CD4-positive, alpha-beta T cell treated with Interleukin-15 for 4 hours (primary cell): ENCODE measurements at regions not wholly inside any gene's neighbourhood (a gene's known extent, or its start where the extent isn't known, plus 50 kb on each side); places are given as distances from the start of the nearest gene placed in this dataset.
"Not testable (repeated sequence)": the region's sequence is repeated elsewhere in the genome, so short reads cannot be mapped to it uniquely, and the experiment has no call there.

Experiments used
- DNase-seq: peaks from one replicate; pipeline ENCODE4 v3.0.0-alpha.2; 2020; ENCODE audit warnings: low spot score

- no peak for DNase-seq
Measured at GRCh38 chr11:97557399-97557798, 1167.6 kb downstream of the JRKL start.

GRCh38 chr11:97567801-97568200 is 1178.0 kb downstream of the JRKL start:
- no peak for DNase-seq

- DNase-seq: no peak
Measured at GRCh38 chr11:97570636-97571035, 1180.8 kb downstream of the JRKL start.

DNA sequence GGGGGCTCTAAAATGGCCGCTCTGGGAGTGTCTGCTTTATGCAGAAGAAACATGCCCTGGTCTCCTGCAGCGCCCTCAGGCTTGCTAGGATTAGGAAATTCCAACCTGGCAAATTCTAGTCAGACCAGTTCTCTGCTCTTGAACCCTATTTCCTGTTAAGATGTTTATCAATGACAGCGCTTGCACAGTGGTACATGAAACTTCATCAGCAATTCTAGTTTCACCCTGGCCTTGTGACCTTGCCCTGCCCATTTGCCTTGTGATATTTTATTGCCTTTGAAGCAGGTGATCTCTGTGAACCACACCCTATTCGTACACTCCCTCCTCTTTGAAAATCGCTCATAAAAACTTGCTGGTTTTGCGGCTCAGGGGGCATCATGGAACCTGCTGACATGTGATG is 1184.0 kb downstream of the JRKL start:
- not testable (repeated sequence) for DNase-seq

GRCh38 chr11:97574976-97575665 is 1185.3 kb downstream of the JRKL start:
- no peak for DNase-seq

DNA sequence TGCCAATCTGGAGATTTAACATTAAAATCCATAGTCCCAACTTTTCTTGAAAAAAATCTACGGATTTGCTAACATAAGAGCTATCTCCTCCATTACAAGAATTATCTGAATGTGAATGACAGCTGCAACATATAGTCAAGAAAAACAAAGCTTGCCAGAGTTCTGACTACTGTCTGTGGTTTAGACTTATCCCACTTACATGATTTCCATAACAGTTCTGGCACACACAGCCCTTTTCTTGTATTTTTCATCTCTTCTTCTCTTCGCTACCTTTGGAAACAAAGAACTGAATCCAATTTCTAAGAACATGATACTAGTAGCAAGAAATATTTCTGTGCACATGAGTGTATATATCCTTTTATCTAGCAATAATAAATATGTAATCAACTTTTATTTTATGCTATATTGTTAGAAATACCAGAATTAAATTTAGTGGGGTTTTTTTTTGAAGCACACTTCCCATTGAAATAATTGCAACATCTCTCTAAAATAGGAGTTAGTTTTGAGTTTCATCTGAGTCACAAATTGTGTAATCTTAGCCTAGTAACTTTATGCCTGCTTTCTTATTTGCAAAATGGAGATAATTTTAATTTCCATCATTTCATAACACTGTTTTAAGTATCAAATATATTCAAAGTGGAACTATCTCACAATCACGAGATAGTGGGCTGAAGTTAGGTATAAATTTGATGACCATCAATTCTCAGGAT is 1217.6 kb downstream of the JRKL start:
- DNase-seq: no peak

- DNase-seq: no peak
Measured at GRCh38 chr11:97610000-97610399, 1220.2 kb downstream of the JRKL start.

GRCh38 chr11:97610854-97611253 is 1221.0 kb downstream of the JRKL start:
- DNase-seq: no peak

GRCh38 chr11:97611345-97611744 is 1221.5 kb downstream of the JRKL start:
- DNase-seq: no peak

GRCh38 chr11:97614606-97615005 is 1224.8 kb downstream of the JRKL start:
- DNase-seq: no peak

DNA sequence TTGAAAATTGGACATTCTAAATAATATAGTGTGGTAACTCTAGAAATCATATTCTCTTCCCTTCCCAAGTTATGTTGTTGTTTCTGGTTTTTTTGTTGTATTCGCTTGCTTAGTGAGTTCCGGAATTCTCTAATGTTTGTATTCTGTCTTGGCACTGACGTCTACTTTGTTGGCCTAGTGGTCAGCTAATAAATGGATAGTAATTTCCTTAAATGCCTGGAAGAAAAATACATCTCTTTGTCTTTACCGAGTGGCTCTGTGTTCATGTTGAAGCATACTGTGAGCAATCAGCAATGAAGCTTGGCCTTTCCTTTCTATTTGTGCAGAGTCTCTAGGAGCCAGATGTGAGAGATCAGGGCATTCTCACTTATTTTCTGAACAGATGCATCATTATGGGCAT is 1225.7 kb downstream of the JRKL start:
- no peak for DNase-seq

DNA sequence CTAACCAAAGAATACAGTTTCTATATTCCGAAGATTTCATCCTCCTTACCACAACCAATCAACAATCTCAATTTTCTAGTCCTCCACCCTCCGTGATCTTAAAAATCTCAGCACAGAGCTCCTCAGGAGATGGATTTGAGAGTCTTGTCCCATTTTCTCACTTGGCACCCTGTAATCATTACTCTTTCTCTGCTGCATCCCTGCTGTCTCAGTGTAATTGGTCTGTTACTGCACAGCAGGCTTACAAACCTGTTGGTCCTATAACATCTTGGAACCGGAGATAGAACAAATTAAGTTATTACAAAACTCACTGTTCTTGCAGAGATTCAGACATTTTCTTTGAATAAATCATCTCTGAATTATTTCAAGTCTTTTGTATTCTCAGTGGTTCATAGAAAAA is 1227.2 kb downstream of the JRKL start:
- no peak for DNase-seq

DNA sequence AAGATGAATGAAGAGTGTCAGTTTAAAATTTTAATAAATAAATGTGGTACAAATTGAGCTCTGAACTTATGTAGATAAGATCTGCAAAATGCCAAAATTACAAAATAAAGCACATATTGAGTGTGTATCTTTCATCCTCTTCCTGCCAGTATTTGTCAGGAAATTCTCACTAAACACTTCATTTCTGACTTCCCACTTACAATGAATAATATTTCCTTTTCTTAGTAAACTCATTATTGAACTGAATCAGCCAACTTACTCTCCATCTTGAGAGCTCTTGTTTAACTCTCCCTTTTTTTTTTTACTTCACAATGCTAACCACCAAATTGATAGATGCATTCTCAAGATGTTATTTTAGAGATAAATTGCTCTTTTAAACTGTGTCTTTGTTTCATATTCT is 1230.2 kb downstream of the JRKL start:
- DNase-seq: no peak

DNA sequence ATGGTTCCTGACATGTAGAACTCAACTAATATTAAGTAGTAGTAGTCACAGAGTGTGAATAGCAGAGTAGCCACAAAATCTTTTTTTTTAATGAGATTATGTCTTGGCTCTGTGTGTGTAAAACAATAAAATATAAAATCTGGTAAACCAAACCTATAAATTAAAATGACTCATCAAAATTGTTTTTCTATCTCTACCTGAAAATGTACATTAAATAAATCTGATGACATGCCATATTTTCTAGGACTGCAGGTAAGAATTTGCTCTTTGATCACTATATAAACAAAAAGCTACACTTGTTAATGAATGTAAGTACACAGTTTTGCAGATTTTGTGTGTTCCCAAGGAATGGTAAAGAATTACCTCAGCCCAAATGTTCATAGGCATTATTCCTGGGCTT is 1231.5 kb downstream of the JRKL start:
- no peak for DNase-seq

- DNase-seq: no peak
Measured at GRCh38 chr11:97622795-97623194, 1233.0 kb downstream of the JRKL start.

DNA sequence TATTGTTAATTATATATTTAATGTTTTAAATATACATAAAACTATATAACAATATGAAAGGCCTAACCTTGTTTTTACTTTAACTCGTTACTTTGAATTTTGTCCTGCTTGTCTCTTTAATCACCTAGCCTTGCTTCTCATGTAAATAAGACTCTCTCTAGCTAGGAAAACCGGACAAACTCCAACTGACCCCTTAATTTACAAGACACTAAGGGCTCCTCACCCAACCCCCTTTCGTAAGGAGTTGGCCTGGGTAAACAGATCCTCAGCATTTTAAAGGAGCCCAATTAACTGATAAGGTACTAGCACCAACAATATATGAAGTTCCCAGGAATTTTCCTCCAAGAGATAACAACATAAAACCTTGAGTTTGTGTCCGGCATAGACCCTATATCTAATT is 1246.9 kb downstream of the JRKL start:
- not testable (repeated sequence) for DNase-seq

- DNase-seq: no peak
Measured at GRCh38 chr11:97637701-97638100, 1247.9 kb downstream of the JRKL start.

DNA sequence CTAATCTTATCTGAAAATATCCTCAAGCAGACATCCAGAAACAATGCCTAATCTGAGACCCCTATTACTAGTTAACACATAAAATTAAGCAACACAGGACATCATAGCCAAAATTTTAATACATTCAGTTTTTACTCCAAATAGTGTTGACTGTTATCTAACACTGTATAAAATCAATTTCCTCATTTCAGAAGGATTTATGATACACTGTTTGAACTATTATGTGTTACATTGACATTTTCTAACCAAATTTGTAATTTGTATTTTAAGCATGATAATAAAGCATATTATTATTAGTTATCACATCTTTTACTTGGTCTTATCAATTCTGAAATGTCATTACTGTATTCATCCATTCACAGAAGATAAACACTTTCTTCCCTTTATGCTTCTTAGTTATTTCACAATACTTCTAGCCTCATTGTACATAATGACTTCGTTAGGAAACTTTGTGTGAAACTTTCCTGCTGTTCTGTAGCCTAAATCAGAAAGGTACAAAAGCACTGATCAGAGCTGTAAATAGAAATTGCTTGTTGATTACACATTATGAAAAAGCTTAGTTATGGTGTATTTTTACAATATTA is 1248.9 kb downstream of the JRKL start:
- DNase-seq: no peak

DNA sequence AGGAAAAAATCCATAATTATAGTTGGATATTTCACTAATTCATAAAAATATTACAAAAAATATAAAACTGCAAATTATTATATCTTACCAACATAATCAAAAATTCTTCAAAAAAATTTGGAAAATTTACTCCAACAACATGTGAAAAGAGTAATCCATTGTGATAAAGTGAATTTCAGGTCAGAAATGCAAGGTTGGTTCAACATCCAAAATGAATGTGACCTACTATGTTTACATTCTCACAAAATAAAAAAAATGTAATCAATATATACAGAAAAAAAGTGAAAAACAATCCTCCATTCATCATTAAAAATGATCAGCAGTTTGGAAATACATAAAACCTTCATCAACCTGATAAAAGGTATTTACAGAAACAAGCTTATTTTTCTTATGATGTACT is 1252.2 kb downstream of the JRKL start:
- DNase-seq: no peak

DNA sequence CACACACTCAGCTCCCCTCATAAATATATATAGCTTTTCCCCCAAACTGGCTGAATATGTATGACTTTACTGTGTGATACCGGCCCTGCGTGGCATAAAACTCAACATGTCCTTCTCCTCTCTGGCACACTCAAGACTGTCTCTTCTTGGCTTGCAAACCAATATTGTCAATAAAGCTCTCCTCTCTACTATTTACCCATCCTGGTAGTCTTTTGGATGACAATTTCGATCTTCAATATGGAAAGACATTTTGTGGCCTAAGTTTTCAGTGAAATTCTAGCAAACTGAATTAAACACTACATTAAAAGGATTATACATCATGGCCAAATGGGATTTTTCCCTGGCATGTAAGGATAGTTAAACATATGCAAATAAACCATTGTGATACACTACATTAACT is 1255.9 kb downstream of the JRKL start:
- no peak for DNase-seq

- no peak for DNase-seq
Measured at GRCh38 chr11:97656356-97656755, 1266.5 kb downstream of the JRKL start.

DNA sequence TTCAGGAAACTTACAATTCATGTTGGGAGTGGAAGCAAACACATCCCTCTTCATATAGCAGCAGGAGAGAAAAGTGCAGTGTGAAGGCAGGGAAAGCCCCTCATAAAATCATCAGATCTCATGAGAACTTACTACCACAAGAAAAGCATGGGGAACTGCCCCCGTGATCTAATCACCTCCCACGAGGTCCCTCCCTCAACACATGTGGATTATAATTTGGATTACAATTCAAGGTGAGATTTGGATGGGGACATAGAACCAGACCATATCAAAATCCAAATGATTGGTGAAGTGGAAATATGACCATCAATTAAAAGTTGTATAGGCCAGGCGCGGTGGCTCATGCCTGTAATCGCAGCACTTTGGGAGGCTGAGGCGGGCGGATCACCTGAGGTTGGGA is 1268.0 kb downstream of the JRKL start:
- no peak for DNase-seq

- DNase-seq: no peak
Measured at GRCh38 chr11:97667057-97667456, 1277.2 kb downstream of the JRKL start.

GRCh38 chr11:97683733-97684132 is 1293.9 kb downstream of the JRKL start:
- DNase-seq: no peak
